PC-3 (cell line): ENCODE measurements at regions not wholly inside any gene's neighbourhood (a gene's known extent, or its start where the extent isn't known, plus 50 kb on each side); places are given as distances from the start of the nearest gene placed in this dataset.

Experiments
- CTCF ChIP-seq: fragments of 300-600 bp; sonication (generic); conservative IDR thresholded peaks from 2 replicates; pipeline ENCODE4 v1.5.1; 2017; ENCODE audit warnings: antibody characterized with exemption, low read depth, mild to moderate bottlenecking, low read length
- EZH2 ChIP-seq: fragments of 300-600 bp; sonication (generic); IDR thresholded peaks from one replicate; pipeline ENCODE4 v1.6.1; 2017; ENCODE audit warnings: antibody characterized with exemption, mild to moderate bottlenecking, low read length; ENCODE audit not compliant: unreplicated experiment
- EZH2phosphoT487 ChIP-seq: fragments of 300-600 bp; sonication (generic); IDR thresholded peaks from 2 replicates; pipeline ENCODE4 v1.6.1; 2018; ENCODE audit warnings: mild to moderate bottlenecking, antibody characterized with exemption, low read length, borderline replicate concordance

GRCh38 chr3:148026009-148026588 lies 616.9 kb downstream of the ZIC1 start:
- TF ChIP-seq CTCF, result no peak
- no peak for TF ChIP-seq EZH2phosphoT487
- no peak for TF ChIP-seq EZH2
